HG02759 (cell line): ENCODE measurements at regions not wholly inside any gene's neighbourhood (a gene's known extent, or its start where the extent isn't known, plus 50 kb on each side); places are given as distances from the start of the nearest gene placed in this dataset.

Source experiments
- ATAC-seq: cut with Tn5 transposase; IDR thresholded peaks from one replicate; pipeline ENCODE4 v1.9.1; 2021; ENCODE audit warnings: mild to moderate bottlenecking, moderate library complexity; ENCODE audit not compliant: unreplicated experiment

- ATAC-seq = no peak
These were observed 271.1 kb upstream of the CHD6 start for GRCh38 chr20:41889126-41889843.

- no peak for ATAC-seq
These were observed 270.3 kb upstream of the CHD6 start for GRCh38 chr20:41888434-41888833.

GRCh38 chr20:41887500-41887899, 269.3 kb upstream of the CHD6 start:
- ATAC-seq = no peak

GRCh38 chr20:41881466-41882046, 263.4 kb upstream of the CHD6 start:
- ATAC-seq = no peak

GRCh38 chr20:41879123-41879522, 260.9 kb upstream of the CHD6 start:
- ATAC-seq = no peak

GRCh38 chr20:41877911-41878310, 259.7 kb upstream of the CHD6 start:
- ATAC-seq = no peak

GRCh38 chr20:41874658-41875057, 256.5 kb upstream of the CHD6 start:
- ATAC-seq = no peak

- no peak for ATAC-seq
These were observed 254.8 kb upstream of the CHD6 start for GRCh38 chr20:41872930-41873329.

GRCh38 chr20:41870869-41871462, 252.8 kb upstream of the CHD6 start:
- no peak for ATAC-seq

GRCh38 chr20:41869261-41869660, 251.1 kb upstream of the CHD6 start:
- ATAC-seq = no peak

- no peak for ATAC-seq
These were observed 247.8 kb upstream of the CHD6 start for GRCh38 chr20:41865938-41866337.

GRCh38 chr20:41862476-41862875, 244.3 kb upstream of the CHD6 start:
- no peak for ATAC-seq

- no peak for ATAC-seq
These were observed 243.7 kb upstream of the CHD6 start for GRCh38 chr20:41861772-41862422.

GRCh38 chr20:41854765-41855164, 236.6 kb upstream of the CHD6 start:
- no peak for ATAC-seq

GRCh38 chr20:41853806-41854205, 235.6 kb upstream of the CHD6 start:
- ATAC-seq = no peak

- ATAC-seq = no peak
These were observed 230.0 kb upstream of the CHD6 start for GRCh38 chr20:41848180-41848579.

GRCh38 chr20:41837669-41838224, 219.6 kb upstream of the CHD6 start:
- ATAC-seq = no peak

GRCh38 chr20:41833739-41834138, 215.6 kb upstream of the CHD6 start:
- ATAC-seq = no peak

GRCh38 chr20:41830702-41831101, 212.5 kb upstream of the CHD6 start:
- ATAC-seq = no peak

- ATAC-seq = no peak
These were observed 201.3 kb upstream of the CHD6 start for GRCh38 chr20:41819436-41819835.

- no peak for ATAC-seq
These were observed 200.8 kb upstream of the CHD6 start for GRCh38 chr20:41818991-41819390.

GRCh38 chr20:41818369-41818768, 200.2 kb upstream of the CHD6 start:
- no peak for ATAC-seq
